ENCODE measurements at regions not wholly inside any gene's neighbourhood (a gene's known extent, or its start where the extent isn't known, plus 50 kb on each side); places are given as distances from the start of the nearest gene placed in this dataset.

DNA sequence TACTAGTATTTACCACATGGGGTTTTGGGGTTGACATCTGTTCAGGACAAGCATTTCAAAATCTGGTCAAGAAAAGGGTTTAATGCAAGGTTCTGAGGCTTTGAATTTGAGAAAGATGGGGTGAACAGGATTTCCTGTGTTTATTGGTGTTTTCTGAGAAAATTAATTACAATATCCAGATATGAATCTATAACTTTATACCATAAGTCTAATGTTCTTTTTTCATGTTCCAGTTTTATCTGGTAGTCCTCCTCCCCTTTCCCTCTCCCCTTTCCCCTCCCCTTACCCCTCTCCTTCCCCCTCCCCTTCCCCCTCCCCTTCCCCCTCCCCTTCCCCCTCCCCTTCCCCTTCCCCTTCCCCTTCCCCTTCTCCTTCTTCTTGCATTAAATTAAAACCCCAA is 1518.2 kb upstream of the TMEFF2 start:
- TF ChIP-seq, protein P1, sequence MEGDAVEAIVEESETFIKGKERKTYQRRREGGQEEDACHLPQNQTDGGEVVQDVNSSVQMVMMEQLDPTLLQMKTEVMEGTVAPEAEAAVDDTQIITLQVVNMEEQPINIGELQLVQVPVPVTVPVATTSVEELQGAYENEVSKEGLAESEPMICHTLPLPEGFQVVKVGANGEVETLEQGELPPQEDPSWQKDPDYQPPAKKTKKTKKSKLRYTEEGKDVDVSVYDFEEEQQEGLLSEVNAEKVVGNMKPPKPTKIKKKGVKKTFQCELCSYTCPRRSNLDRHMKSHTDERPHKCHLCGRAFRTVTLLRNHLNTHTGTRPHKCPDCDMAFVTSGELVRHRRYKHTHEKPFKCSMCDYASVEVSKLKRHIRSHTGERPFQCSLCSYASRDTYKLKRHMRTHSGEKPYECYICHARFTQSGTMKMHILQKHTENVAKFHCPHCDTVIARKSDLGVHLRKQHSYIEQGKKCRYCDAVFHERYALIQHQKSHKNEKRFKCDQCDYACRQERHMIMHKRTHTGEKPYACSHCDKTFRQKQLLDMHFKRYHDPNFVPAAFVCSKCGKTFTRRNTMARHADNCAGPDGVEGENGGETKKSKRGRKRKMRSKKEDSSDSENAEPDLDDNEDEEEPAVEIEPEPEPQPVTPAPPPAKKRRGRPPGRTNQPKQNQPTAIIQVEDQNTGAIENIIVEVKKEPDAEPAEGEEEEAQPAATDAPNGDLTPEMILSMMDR (IDR thresholded peaks at IDR 0.05) = no peak
- TF ChIP-seq POLR2A (IDR thresholded peaks at IDR 0.05) = no peak
